Mesendoderm (in vitro differentiated cells): ENCODE measurements at regions not wholly inside any gene's neighbourhood (a gene's known extent, or its start where the extent isn't known, plus 50 kb on each side); places are given as distances from the start of the nearest gene placed in this dataset.

Experiments
- DNase-seq: peaks from one replicate; pipeline ENCODE4 v3.0.0; 2013
- H2AK5ac ChIP-seq: 2 replicates; pipeline ENCODE4 v1.6.1; 2013; ENCODE audit warnings: low read length, inconsistent platforms
- H2BK120ac ChIP-seq: 2 replicates; pipeline ENCODE4 v1.6.1; 2013; ENCODE audit warnings: low read depth, mild to moderate bottlenecking, low read length, moderate library complexity, mixed read lengths
- H2BK15ac ChIP-seq: replicated peaks from 2 replicates; pipeline ENCODE4 v1.6.1; 2013; ENCODE audit warnings: low read depth, mild to moderate bottlenecking, moderate library complexity
- H2BK5ac ChIP-seq: 2 replicates; pipeline ENCODE4 v1.6.1; 2013; ENCODE audit warnings: low read length, inconsistent platforms
- H3K18ac ChIP-seq: 2 replicates; pipeline ENCODE4 v1.6.1; 2013; ENCODE audit warnings: mild to moderate bottlenecking, low read length, mixed read lengths
- H3K23ac ChIP-seq: one replicate; pipeline ENCODE4 v1.6.1; 2013; ENCODE audit warnings: low read length
- H3K27ac ChIP-seq: 2 replicates; pipeline ENCODE4 v1.5.1; 2013; ENCODE audit warnings: low read depth, mild to moderate bottlenecking, inconsistent platforms, low read length, moderate library complexity
- H3K27me3 ChIP-seq: 2 replicates; pipeline ENCODE4 v1.6.1; 2013; ENCODE audit warnings: low read length, control low read depth, mild to moderate bottlenecking, inconsistent platforms; ENCODE audit not compliant: insufficient read depth, poor library complexity
- H3K36me3 ChIP-seq: 2 replicates; pipeline ENCODE4 v1.6.1; 2013; ENCODE audit warnings: low read length, inconsistent platforms; ENCODE audit not compliant: control insufficient read depth, insufficient read depth
- H3K4ac ChIP-seq: one replicate; pipeline ENCODE4 v1.6.1; 2013; ENCODE audit warnings: low read depth, mild to moderate bottlenecking, low read length, moderate library complexity
- H3K4me1 ChIP-seq: 2 replicates; pipeline ENCODE4 v1.6.1; 2013; ENCODE audit warnings: low read depth, low read length, inconsistent platforms; ENCODE audit not compliant: control insufficient read depth
- H3K4me2 ChIP-seq: 2 replicates; pipeline ENCODE4 v1.6.1; 2013; ENCODE audit warnings: low read length
- H3K4me3 ChIP-seq: 2 replicates; pipeline ENCODE4 v1.5.1; 2013; ENCODE audit warnings: mild to moderate bottlenecking, low read length
- H3K56ac ChIP-seq: one replicate; pipeline ENCODE4 v1.6.1; 2013; ENCODE audit warnings: low read length
- H3K79me1 ChIP-seq: 2 replicates; pipeline ENCODE4 v1.6.1; 2013; ENCODE audit warnings: low read length, inconsistent platforms
- H3K79me2 ChIP-seq: 2 replicates; pipeline ENCODE4 v1.6.1; 2013; ENCODE audit warnings: mild to moderate bottlenecking, low read length; ENCODE audit not compliant: control insufficient read depth, insufficient read depth
- H3K9ac ChIP-seq: 2 replicates; pipeline ENCODE4 v1.6.1; 2013; ENCODE audit warnings: low read length, inconsistent platforms
- H4K5ac ChIP-seq: one replicate; pipeline ENCODE4 v1.6.1; 2013; ENCODE audit warnings: low read length
- H4K8ac ChIP-seq: one replicate; pipeline ENCODE4 v1.6.1; 2013; ENCODE audit warnings: low read depth, mild to moderate bottlenecking, control low read depth, low read length, moderate library complexity
- WGBS: extraction: QIAGEN DNeasy Blood & Tissue Kit; methylation state at CpG from one replicate; pipeline ENCODE4 v1.1.7; 2013; ENCODE audit warnings: low lambda C conversion rate, missing lambda C conversion rate; ENCODE audit not compliant: insufficient coverage; ENCODE audit errors: extremely low coverage; 5-methylcytosine and 5-hydroxymethylcytosine counted together

DNA sequence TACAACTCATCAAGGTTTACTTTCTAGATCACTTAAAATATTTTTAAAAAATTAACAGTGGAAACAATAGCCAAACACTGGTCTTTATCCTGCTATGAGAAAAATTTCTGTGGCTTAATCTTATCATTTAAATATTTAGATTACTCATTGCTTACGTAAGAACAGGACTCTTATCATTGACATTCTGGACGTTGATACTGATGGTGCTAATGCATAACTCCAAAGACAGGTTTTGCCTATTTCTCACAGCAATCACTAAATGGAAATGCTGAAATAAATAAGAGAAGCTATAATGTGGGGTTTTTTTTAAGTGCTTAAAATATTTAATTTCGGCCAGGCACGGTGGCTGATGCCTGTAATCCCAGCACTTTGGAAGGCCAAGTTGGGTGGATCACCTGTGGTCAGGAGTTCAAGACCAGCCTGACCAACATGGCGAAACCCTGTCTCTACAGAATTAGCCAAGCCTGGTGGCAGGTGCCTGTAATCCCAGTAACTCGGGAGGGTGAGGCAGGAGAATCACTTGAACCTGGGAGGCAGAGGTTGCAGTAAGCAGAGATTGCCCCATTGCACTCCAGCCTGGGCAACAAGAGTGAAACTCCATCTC, 195.0 kb downstream of the HGF start:
- Histone ChIP-seq H4K5ac (no peak overlapping the region), H2BK5ac (no peak overlapping the region), H3K4me3 (no peak overlapping the region), H3K27ac (no peak overlapping the region), H3K4me2 (no peak overlapping the region), H3K56ac (no peak overlapping the region), H3K4me1 (no peaks in the 10 kb centered on the region), H3K9ac (no peak overlapping the region), H3K79me1 (no peaks in the 10 kb centered on the region), H3K36me3 (no peaks in the 10 kb centered on the region), H3K23ac (no peak overlapping the region), H3K18ac (no peak overlapping the region), H4K8ac (no peak overlapping the region), H2BK15ac (no peak overlapping the region), H2BK120ac (no peak overlapping the region), H2AK5ac (no peak overlapping the region), H3K79me2 (no peaks in the 10 kb centered on the region), H3K27me3 (no peaks in the 10 kb centered on the region), H3K4ac (no peak overlapping the region)
- WGBS, result no CpG with 5 or more reads among the region's 6 CpGs
- no peak for DNase-seq

DNA sequence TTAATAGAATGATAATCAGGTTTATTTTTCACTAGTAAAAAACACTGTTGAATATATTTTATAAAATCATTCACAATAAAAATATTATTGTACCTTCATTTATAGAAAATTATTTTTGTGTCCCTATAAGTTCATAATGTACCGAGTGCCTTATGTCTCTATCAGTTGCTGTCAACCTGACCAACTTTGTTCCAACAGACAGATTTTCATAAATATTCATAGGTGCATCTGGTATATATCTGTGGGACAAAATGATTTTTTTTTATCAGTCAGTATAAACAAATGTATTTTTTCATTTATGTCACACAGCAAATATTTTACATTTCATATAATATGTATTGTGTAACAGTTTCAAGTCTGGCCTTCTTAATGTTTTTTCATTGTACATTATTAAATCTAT, 195.9 kb downstream of the HGF start:
- no peak overlapping the region for H4K8ac ChIP-seq
- no peaks in the 10 kb centered on the region for H3K79me2 ChIP-seq
- no peaks in the 10 kb centered on the region for H3K36me3 ChIP-seq
- no peak overlapping the region for H3K18ac ChIP-seq
- H3K4me2 ChIP-seq, result no peak overlapping the region
- H3K9ac ChIP-seq, result no peak overlapping the region
- no peak overlapping the region for H3K4me3 ChIP-seq
- no peaks in the 10 kb centered on the region for H3K79me1 ChIP-seq
- H2BK5ac ChIP-seq, result no peak overlapping the region
- no peak overlapping the region for H3K4ac ChIP-seq
- no CpG with 5 or more reads among the region's 1 CpG for WGBS
- H2BK120ac ChIP-seq, result no peak overlapping the region
- H3K23ac ChIP-seq, result no peak overlapping the region
- H2AK5ac ChIP-seq, result no peak overlapping the region
- no peaks in the 10 kb centered on the region for H3K27me3 ChIP-seq
- H3K27ac ChIP-seq, result no peak overlapping the region
- no peaks in the 10 kb centered on the region for H3K4me1 ChIP-seq
- no peak for DNase-seq
- no peak overlapping the region for H4K5ac ChIP-seq
- H3K56ac ChIP-seq, result no peak overlapping the region
- no peak overlapping the region for H2BK15ac ChIP-seq

DNA sequence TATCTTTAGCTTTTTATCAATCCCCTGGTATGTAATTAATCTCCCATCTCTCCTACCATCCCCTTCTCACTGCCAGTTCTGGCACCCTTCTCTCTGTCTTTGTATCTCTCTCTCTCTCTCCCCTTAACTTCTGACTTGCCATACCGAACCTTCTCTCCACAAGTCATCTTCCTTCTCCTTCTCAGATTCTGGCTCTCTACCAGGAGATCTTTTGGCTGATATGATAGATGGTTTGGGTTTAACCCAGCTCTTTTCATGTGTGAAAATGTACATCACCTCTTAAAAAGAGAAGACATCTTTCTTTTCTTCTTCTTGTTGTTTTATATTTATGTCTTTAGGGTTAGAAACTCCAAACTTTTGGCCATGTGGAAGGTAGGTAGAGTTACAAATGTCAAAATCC, 196.7 kb downstream of the HGF start:
- Histone ChIP-seq H2BK5ac (no peak overlapping the region), H3K27ac (no peak overlapping the region), H3K79me2 (no peaks in the 10 kb centered on the region), H3K18ac (no peak overlapping the region), H3K4me3 (no peak overlapping the region), H3K4ac (no peak overlapping the region), H3K4me2 (no peak overlapping the region), H2BK15ac (no peak overlapping the region), H4K5ac (no peak overlapping the region), H3K79me1 (no peaks in the 10 kb centered on the region), H4K8ac (no peak overlapping the region), H3K27me3 (no peaks in the 10 kb centered on the region), H3K36me3 (no peaks in the 10 kb centered on the region), H3K56ac (no peak overlapping the region), H2BK120ac (no peak overlapping the region), H3K23ac (no peak overlapping the region), H2AK5ac (no peak overlapping the region), H3K4me1 (no peaks in the 10 kb centered on the region), H3K9ac (no peak overlapping the region)
- WGBS, result no CpG with 5 or more reads among the region's 1 CpG
- DNase-seq, result no peak

DNA sequence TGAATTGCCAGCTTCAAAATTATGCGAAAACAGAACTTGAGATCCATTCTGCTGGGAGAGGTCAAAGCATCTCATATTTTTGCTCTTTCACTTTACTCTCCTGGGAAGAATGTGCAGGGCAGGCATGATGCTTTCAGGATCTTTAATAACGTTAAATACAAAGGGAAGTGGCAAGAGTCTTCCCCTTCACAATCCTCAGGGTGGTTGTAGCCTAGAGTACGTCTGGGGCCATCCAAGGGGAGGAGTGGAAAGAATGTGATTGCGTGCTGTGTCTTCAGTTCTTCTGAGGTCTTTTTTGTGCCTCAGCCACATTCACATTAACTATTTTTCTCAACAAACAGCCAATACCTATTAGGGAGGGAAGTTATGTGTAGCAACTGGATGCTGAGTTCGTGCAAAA, 207.3 kb downstream of the HGF start:
- H2AK5ac ChIP-seq, result no peak overlapping the region
- H3K79me1 ChIP-seq, result no peaks in the 10 kb centered on the region
- H3K27me3 ChIP-seq, result no peaks in the 10 kb centered on the region
- no peak overlapping the region for H3K9ac ChIP-seq
- H2BK15ac ChIP-seq, result no peak overlapping the region
- no peak overlapping the region for H3K27ac ChIP-seq
- no peak overlapping the region for H2BK5ac ChIP-seq
- no peak for DNase-seq
- no peaks in the 10 kb centered on the region for H3K79me2 ChIP-seq
- H3K36me3 ChIP-seq, result no peaks in the 10 kb centered on the region
- H2BK120ac ChIP-seq, result no peak overlapping the region
- no peak overlapping the region for H3K4me3 ChIP-seq
- no peaks in the 10 kb centered on the region for H3K4me1 ChIP-seq
- H4K8ac ChIP-seq, result no peak overlapping the region
- no CpG with 5 or more reads among the region's 5 CpGs for WGBS
- H3K4me2 ChIP-seq, result no peak overlapping the region
- no peak overlapping the region for H3K18ac ChIP-seq
- H3K56ac ChIP-seq, result no peak overlapping the region
- H4K5ac ChIP-seq, result no peak overlapping the region
- no peak overlapping the region for H3K23ac ChIP-seq
- H3K4ac ChIP-seq, result no peak overlapping the region

DNA sequence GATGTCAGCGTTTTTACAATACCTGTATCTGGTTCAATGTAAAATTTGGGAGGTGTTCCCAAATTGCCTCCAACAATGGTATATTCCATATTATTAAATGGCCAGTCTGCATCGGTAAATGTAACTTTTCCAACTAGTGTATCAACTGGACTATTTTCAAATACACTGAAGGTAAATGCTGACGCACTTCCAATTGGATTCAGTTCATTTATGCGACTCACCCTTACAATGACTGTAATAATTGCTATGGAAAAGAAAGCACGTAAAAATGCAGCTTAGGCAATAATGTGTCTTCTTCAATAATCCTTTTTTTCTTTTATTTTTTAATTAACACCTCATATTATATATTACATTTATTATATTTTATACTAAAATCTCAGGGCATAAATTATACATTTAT, 209.1 kb downstream of the HGF start:
- H3K4me3 ChIP-seq, result no peak overlapping the region
- no peaks in the 10 kb centered on the region for H3K36me3 ChIP-seq
- no peak overlapping the region for H2AK5ac ChIP-seq
- H4K5ac ChIP-seq, result no peak overlapping the region
- no peak overlapping the region for H3K4ac ChIP-seq
- H3K18ac ChIP-seq, result no peak overlapping the region
- no peak overlapping the region for H2BK120ac ChIP-seq
- H3K4me1 ChIP-seq, result no peaks in the 10 kb centered on the region
- no peak overlapping the region for H3K9ac ChIP-seq
- no peaks in the 10 kb centered on the region for H3K79me1 ChIP-seq
- no peak overlapping the region for H3K56ac ChIP-seq
- H3K27me3 ChIP-seq, result no peaks in the 10 kb centered on the region
- no peak for DNase-seq
- no CpG with 5 or more reads among the region's 5 CpGs for WGBS
- no peak overlapping the region for H2BK5ac ChIP-seq
- no peak overlapping the region for H3K23ac ChIP-seq
- H2BK15ac ChIP-seq, result no peak overlapping the region
- H3K79me2 ChIP-seq, result no peaks in the 10 kb centered on the region
- no peak overlapping the region for H3K4me2 ChIP-seq
- no peak overlapping the region for H3K27ac ChIP-seq
- no peak overlapping the region for H4K8ac ChIP-seq

DNA sequence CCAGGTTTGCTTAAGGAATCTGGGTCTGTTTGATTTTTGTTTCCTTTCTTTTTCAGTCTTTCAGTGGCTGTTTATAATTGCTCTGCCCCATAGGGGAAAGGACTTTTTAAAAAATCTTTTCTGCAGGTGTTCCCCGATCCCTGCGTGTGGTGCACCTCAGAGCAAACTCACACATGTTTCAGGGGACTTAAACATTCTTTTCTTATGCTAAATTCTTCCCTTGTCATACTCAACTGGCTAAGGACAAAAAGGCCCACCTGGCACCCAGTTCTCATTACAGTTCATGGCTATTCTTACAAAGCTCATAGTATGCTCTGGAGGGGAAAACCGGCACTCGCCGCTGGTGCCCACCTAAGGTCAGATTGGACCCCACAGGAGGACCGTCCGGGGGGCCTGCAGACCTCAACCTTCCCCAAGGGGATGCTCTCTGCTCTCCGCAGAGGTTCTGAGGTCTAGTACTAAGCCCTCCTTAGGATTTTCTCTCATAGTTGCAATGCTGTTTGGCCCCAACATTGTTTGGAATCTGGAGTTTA, 220.3 kb downstream of the HGF start:
- H4K5ac ChIP-seq, result no peak overlapping the region
- no peaks in the 10 kb centered on the region for H3K27me3 ChIP-seq
- no peaks in the 10 kb centered on the region for H3K79me2 ChIP-seq
- no peaks in the 10 kb centered on the region for H3K4me1 ChIP-seq
- H2BK120ac ChIP-seq, result peak overlapping the region; percentile 83
- peak overlapping the region; percentile 95 for H3K4ac ChIP-seq
- H3K4me3 ChIP-seq, result no peak overlapping the region
- no peaks in the 10 kb centered on the region for H3K79me1 ChIP-seq
- H3K4me2 ChIP-seq, result no peak overlapping the region
- H2BK15ac ChIP-seq, result peak overlapping the region; percentile 38
- H3K9ac ChIP-seq, result no peak overlapping the region
- H3K36me3 ChIP-seq, result no peaks in the 10 kb centered on the region
- WGBS, result no CpG with 5 or more reads among the region's 8 CpGs
- peak overlapping the region; percentile 53 for H3K56ac ChIP-seq
- H3K18ac ChIP-seq, result peak overlapping the region; percentile 78
- no peak for DNase-seq
- peak overlapping the region; percentile 82 for H2BK5ac ChIP-seq
- H4K8ac ChIP-seq, result no peak overlapping the region
- no peak overlapping the region for H2AK5ac ChIP-seq
- H3K23ac ChIP-seq, result no peak overlapping the region
- H3K27ac ChIP-seq, result peak overlapping the region; percentile 44
